Spinal cord (tissue), 9 donors: ENCODE measurements at regions not wholly inside any gene's neighbourhood (a gene's known extent, or its start where the extent isn't known, plus 50 kb on each side); places are given as distances from the start of the nearest gene placed in this dataset.

Experiments
- DNase-seq, 6 donors: peaks; one replicate each; pipeline versions ENCODE4 v3.0.0 to v3.0.0-alpha.2; 2013 to 2015; ENCODE audit warnings: low spot score in 6 of 6, low read depth in 4 of 6
- H3K27ac ChIP-seq: one replicate; pipeline ENCODE4 v1.5.1; 2013; ENCODE audit warnings: low read depth, low read length, control low read depth
- H3K27me3 ChIP-seq: one replicate; pipeline ENCODE4 v1.6.1; 2013; ENCODE audit warnings: low read length; ENCODE audit not compliant: control insufficient read depth, insufficient read depth
- H3K36me3 ChIP-seq: one replicate; pipeline ENCODE4 v1.6.1; 2013; ENCODE audit warnings: low read length; ENCODE audit not compliant: control insufficient read depth, insufficient read depth
- H3K4me1 ChIP-seq: one replicate; pipeline ENCODE4 v1.6.1; 2013; ENCODE audit warnings: low read length; ENCODE audit not compliant: control insufficient read depth, insufficient read depth
- H3K4me3 ChIP-seq: one replicate; pipeline ENCODE4 v1.5.1; 2013; ENCODE audit warnings: low read depth, low read length, control low read depth
- H3K9me3 ChIP-seq: one replicate; pipeline ENCODE4 v1.6.1; 2013; ENCODE audit warnings: low read length; ENCODE audit not compliant: control insufficient read depth, insufficient read depth
- WGBS: methylation state at CpG from one replicate; pipeline ENCODE4 v1.1.5; 2013; ENCODE audit warnings: missing lambda C conversion rate; ENCODE audit not compliant: insufficient coverage; 5-methylcytosine and 5-hydroxymethylcytosine counted together
- donor health status: healthy.

DNA sequence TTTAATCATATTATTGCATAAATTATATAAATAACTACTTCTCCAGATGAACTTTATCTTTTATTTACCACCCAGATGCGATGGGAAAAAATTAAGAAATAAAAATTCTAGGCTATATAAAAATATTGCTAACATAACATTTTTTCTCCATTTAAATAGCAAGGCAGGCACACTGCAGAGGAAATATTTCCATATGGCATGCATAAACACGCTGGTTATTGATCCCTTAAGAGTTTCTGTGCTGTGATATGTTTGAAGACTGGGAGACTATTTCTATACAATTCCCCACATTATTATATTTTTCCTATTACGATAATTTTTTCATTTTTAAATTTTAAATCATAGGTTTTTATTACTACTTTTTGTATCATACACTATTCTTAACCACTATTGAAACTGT lies 131.5 kb downstream of the C12orf50 start:
- no peaks in the 10 kb centered on the region for H3K4me1 ChIP-seq
- H3K9me3 ChIP-seq: no peaks in the 10 kb centered on the region
- no peak overlapping the region for H3K4me3 ChIP-seq
- no peaks in the 10 kb centered on the region for H3K27me3 ChIP-seq
- whole genome bisulfite sequencing: no CpG with 5 or more reads among the region's 3 CpGs
- H3K36me3 ChIP-seq: no peaks in the 10 kb centered on the region
- H3K27ac ChIP-seq: no peak overlapping the region
- peak in 1 of 6 donors; percentile 63 for DNase-seq

DNA sequence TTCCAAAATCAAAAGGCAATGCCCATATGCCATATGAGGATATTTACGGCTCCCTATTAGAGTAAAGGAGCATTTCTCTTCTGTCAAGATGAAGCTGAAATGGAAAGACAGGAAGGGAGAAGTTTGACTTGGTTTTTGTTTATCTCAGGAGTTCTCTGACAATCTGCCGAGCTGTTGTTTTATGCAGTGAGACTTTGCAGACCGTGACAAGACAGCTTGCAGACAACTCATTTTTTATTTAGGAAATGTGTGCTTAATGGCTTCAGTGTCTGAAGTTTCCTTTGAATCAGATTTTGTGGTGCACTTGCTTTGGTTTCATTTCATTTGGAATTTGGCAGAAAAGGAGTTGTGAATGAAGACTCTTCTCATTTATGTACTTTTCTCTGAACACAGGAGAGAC lies 145.4 kb downstream of the C12orf50 start:
- no peaks in the 10 kb centered on the region for H3K27me3 ChIP-seq
- H3K4me3 ChIP-seq: no peak overlapping the region
- peak in 2 of 6 donors; percentile 48 to 84 for DNase-seq
- no peaks in the 10 kb centered on the region for H3K4me1 ChIP-seq
- H3K9me3 ChIP-seq: no peaks in the 10 kb centered on the region
- H3K36me3 ChIP-seq: no peaks in the 10 kb centered on the region
- WGBS: 46% methylated on average over 3 of the region's 3 CpGs
- H3K27ac ChIP-seq: no peak overlapping the region

DNA sequence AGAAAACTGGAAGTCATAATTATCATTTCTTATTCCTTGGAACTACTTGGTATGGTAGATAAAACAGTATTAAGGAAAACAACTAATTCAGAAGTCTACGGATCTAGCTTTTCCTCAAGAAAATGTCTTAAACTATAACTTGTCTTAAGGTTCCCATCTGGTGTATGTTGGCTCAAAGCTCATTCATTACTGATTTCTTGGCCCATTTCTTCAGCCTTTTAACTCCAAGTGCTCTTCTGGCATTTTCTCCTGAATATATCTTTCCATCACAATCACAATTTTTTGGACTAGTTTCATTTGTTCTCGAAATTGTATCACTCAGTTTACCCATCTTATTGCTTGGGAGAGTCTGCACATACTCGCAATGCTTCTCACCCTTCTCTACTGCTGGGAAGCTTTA lies 150.1 kb downstream of the C12orf50 start:
- H3K4me1 ChIP-seq: no peaks in the 10 kb centered on the region
- no peaks in the 10 kb centered on the region for H3K9me3 ChIP-seq
- H3K4me3 ChIP-seq: no peak overlapping the region
- no peaks in the 10 kb centered on the region for H3K27me3 ChIP-seq
- H3K36me3 ChIP-seq: no peaks in the 10 kb centered on the region
- WGBS: 0% methylated on average over 1 of the region's 3 CpGs
- peak in 1 of 6 donors; percentile 62 for DNase-seq
- H3K27ac ChIP-seq: no peak overlapping the region

DNA sequence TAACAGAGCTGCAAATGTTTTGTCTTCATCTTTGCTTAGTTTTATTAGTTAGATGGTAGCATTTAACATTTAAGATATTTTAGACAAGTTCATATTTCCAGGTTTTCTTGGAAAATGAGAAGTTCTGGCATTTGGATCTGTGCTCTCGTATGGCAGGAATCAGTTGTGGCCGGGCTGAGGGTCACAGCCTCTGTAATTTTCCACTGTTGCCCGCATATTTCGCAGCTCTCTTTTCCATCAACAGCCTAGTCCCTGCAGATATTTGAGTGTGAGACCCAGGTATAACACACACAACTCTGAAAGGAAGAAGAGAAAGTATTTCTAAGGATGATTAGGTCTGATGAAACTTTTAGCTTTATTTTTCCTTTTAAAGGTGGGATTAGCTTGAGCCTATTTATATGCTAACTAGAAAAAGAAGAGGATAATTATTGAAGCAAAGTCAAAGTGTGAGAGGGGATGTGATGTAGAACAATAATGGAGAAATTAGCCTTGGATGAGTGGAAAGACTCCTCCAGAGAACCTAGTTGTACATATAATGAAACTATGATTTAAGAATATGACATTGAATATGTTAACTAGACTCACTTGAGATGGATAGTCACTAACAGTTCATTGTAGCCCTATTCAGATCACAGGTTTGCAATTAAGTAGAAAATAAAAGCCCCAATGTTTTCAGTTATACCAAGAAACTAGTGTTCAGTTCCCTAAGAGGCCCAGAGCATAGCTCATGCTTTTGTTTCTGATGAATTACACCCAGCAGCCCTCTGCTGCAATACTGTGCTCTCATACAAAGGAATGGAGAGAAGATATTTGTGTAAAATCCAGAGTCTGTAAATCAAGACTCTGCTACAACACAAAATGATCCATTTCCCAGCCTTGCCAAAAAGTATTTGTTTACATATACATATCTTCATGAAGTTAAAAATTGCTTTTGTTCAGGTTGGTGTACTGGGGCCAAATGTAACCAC lies 158.4 kb downstream of the C12orf50 start:
- Histone ChIP-seq H3K4me1 (no peaks in the 10 kb centered on the region), H3K9me3 (no peaks in the 10 kb centered on the region), H3K27ac (peak overlapping the region; percentile 64), H3K4me3 (no peak overlapping the region), H3K27me3 (no peaks in the 10 kb centered on the region), H3K36me3 (no peaks in the 10 kb centered on the region)
- DNase-seq: peak in 2 of 6 donors; percentile 52 to 67
- no CpG with 5 or more reads among the region's 4 CpGs for WGBS

GRCh38 chr12:87870061-87870460 lies 159.1 kb downstream of the C12orf50 start:
- no peaks in the 10 kb centered on the region for H3K27me3 ChIP-seq
- H3K4me1 ChIP-seq: no peaks in the 10 kb centered on the region
- no peaks in the 10 kb centered on the region for H3K9me3 ChIP-seq
- H3K27ac ChIP-seq: peak overlapping the region; percentile 50
- H3K4me3 ChIP-seq: no peak overlapping the region
- peak in 1 of 6 donors; percentile 9 for DNase-seq
- H3K36me3 ChIP-seq: no peaks in the 10 kb centered on the region

GRCh38 chr12:87866578-87867292 lies 162.5 kb downstream of the C12orf50 start:
- Histone ChIP-seq H3K27ac (no peak overlapping the region), H3K27me3 (no peaks in the 10 kb centered on the region)
- no CpG with 5 or more reads among the region's 3 CpGs for WGBS

GRCh38 chr12:87861791-87862190 lies 167.4 kb downstream of the C12orf50 start:
- Histone ChIP-seq H3K36me3 (no peaks in the 10 kb centered on the region), H3K4me1 (no peaks in the 10 kb centered on the region), H3K27ac (no peak overlapping the region), H3K4me3 (no peak overlapping the region), H3K9me3 (no peaks in the 10 kb centered on the region), H3K27me3 (no peaks in the 10 kb centered on the region)
- no CpG with 5 or more reads among the region's 2 CpGs for WGBS
- peak in 2 of 6 donors; percentile 33 to 59 for DNase-seq

More at GRCh38 chr12:87866578-87867292, 162.5 kb downstream of the C12orf50 start:
- H3K4me3 ChIP-seq: no peak overlapping the region
- H3K36me3 ChIP-seq: no peaks in the 10 kb centered on the region
- no peak for DNase-seq
- H3K9me3 ChIP-seq: no peaks in the 10 kb centered on the region
- H3K4me1 ChIP-seq: no peaks in the 10 kb centered on the region

DNA sequence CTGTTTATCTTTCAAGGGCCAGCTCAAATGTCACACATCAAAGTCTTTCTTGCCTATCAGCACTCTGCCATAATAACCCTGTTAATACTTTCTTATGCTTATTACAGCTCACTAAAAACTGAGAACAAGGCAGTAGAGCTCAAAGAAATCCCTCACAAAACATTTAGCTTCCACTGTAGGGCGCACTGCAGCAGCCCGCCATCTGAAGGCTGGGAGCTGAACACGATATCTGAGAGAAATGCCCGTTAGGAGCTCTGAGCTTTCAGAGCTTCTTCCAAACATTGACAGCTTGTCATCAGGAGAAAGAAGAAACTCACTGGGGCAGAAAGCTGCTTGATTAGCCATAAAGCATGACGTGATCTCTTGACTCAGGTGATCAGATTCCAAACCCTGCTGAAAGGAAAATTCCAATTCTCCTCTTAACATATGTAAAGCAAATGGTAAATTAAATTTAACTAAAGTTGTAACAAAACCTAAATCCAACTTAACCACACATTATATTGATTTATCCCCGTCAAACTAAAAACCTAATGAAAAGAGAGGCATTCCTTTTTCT lies 175.7 kb downstream of the C12orf50 start:
- Histone ChIP-seq H3K9me3 (no peaks in the 10 kb centered on the region), H3K4me1 (no peaks in the 10 kb centered on the region), H3K4me3 (no peak overlapping the region), H3K27me3 (no peaks in the 10 kb centered on the region), H3K36me3 (no peaks in the 10 kb centered on the region), H3K27ac (no peak overlapping the region)
- no peak for DNase-seq
- WGBS: 93% methylated on average over 4 of the region's 6 CpGs

- Histone ChIP-seq H3K9me3 (no peaks in the 10 kb centered on the region), H3K4me3 (no peak overlapping the region), H3K27me3 (no peaks in the 10 kb centered on the region), H3K36me3 (no peaks in the 10 kb centered on the region), H3K4me1 (no peaks in the 10 kb centered on the region), H3K27ac (no peak overlapping the region)
- no peak for DNase-seq
- no CpG with 5 or more reads among the region's 2 CpGs for WGBS
Measured at GRCh38 chr12:87849074-87849473, 180.1 kb downstream of the C12orf50 start.
